Inflammatory macrophage treated with lipopolysaccharide for 1 hour (primary cell): ENCODE measurements at regions not wholly inside any gene's neighbourhood (a gene's known extent, or its start where the extent isn't known, plus 50 kb on each side); places are given as distances from the start of the nearest gene placed in this dataset.
"Not testable (repeated sequence)": the region's sequence is repeated elsewhere in the genome, so short reads cannot be mapped to it uniquely, and the experiment has no call there.

Experiments used
- DNase-seq, 2 donors: peaks; one replicate each; pipeline ENCODE4 v3.0.0-alpha.2; 2020 to 2022

GRCh38 chr4:133585323-133585722, 436.2 kb downstream of the PCDH10 start:
- DNase-seq, result no peak

- no peak for DNase-seq
Measured at GRCh38 chr4:133584714-133585113, 435.6 kb downstream of the PCDH10 start.

DNA sequence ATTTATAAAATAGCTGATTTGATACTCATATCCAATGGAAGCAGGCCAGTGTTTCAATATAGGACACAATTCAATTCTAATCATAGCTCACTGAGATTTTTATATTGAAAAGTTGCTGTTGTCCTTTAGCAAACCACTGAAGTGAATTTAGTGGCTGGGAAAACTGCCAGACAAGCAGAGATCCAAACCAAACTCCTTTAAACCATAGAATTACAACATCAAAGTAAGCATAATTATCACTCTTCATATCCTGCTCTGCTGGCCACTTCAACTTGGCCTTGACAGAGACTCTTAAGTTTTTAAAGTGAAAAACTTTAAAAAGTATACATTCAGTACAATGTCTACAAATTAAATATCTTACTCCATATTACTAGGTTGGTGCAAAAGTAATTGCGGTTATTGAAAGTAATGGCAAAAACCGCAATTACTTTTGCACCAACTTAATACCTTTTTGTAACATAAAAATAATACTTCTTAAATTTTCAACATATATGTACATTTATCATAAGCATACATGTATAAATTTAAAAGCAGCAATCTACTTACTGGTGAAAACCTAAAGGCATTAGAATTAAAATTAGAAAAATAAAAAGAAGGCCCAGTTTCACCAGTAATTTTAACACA, 433.0 kb downstream of the PCDH10 start:
- DNase-seq, result no peak

DNA sequence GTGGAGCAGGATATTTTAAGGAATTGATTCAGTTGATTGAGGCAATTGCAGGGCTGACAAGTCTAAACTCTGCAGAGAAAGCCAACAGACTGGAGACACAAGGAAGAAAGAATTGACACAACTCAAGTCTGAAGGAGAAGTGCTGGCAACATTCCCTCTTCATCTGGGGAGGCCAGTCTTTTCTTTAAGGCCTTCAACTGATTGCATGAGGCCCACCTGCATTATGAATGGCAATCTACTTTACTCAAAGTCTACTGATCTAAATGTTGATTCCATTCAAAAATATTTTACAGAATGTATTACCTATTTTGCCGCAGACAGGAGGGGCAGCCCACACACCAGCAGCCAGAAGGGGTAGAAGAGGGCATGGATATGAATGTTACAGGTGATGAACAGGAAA, 425.2 kb downstream of the PCDH10 start:
- DNase-seq, result no peak

DNA sequence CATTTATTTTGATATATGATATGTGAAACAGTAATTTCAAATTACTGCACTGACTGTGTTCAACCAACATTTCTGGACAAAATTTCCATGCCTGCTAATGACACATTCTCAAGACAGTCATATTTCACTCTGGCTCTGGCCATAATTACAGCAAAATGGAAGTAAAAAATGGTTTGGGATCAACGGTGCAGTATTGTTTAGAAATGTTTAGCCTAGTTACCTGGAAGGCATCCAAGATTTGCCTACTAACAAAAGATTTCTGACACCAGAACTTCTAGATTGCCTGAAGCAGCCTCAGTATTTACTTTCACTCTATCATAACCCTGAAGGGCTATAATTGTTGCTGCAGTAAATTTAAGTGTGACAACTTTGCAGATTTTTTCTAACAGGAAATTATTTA, 416.3 kb downstream of the PCDH10 start:
- DNase-seq, result no peak

DNA sequence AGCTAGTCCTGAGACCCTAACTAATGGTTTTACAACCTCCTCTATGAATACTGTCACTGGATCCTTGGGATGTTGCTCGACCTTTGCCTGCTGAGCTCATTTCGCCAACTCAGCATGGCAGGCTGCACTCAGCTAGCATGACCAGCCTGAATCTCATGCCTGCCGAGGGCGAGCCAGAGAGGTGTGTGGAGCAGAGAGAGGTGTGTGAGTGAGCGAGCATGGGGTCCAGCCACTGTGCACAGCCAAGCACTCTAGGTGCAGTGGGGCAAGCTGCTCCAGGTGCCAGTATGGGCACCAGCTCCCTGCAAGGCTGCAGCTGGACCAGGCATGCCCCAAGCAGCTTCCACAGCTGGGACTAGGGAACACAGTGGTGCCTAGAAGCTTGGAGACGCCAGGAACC, 410.9 kb downstream of the PCDH10 start:
- DNase-seq, result no peak

DNA sequence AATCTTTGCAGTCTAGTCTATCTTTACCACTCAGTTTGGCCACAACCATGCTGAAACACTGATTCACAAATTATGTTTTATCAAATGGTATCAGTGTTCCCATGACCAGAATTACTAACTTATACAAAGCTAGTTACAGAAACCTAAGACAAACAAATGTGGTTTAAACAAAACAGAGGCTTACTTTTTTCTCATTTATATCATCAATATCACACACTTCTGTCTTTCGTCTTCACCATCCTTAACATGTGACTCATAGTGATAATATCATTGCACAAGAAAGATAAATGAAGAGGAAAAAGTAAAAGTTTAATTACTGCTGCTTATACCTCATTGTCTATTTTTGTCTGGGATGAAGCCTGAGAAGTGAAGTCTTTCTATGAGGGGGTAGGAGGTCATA, 406.6 kb downstream of the PCDH10 start:
- no peak for DNase-seq

DNA sequence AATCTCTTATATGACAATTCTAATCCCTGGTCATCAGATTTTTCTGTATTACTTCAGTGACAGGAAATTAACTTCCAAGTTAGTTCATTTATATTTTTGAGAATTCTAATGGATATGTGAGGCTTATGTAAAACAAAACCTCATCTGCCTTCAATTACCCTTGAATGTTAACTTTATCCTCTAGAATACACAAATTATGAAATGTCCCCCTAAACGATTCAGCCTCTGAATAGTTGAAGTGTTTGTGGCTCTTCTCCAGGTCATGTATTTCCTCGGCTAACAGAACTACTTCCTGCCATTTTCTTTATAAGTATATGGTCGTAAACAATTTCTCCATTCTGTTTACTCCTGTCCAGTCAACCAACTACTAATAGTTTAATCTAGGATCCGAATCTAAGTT, 401.3 kb downstream of the PCDH10 start:
- DNase-seq, result no peak

- DNase-seq, result no peak
Measured at GRCh38 chr4:133544097-133544496, 395.0 kb downstream of the PCDH10 start.

DNA sequence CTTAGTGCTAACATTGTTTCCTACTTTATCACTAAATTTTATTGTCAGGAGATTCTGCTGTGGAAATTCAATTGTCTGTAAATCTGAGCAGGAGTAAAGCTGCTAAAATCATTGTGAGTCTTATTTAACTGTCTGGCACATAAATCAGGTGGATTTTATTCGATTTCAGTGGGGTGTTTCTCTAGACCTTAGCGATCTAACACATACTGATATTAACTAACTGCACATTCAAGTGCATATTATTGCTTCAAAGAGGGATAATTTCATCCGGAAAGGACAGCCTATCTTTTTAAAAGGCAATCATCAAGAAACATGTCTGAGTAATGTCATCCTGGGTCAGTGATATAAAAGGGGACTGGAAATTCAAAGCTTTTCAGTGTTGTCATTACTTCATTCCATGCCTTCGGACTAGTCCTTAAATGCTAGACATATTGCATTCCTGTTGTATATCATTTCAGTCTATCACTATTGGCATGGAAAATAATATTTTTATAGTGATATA, 388.7 kb downstream of the PCDH10 start:
- DNase-seq, result no peak

- not testable (repeated sequence) for DNase-seq
Measured at GRCh38 chr4:133534224-133534623, 385.1 kb downstream of the PCDH10 start.

DNA sequence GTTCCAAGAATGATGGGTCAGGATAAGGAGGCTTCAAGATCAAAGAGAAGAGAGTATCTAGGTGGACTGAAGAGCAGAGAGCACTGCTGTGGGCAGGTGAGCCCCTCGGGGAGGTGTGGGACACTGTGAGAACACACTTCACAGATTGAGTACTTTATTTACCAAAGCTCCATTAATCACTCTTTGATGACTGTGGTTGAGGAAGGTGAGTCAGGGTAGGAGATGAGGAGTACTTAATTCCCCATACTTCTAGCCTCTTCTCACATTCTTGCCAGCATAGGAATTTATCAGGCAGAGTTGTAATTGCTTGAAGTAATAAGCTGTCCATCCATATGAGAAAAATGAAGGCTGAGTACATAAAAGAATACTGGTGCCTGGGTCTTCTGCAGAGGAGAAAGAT, 375.3 kb downstream of the PCDH10 start:
- no peak for DNase-seq

GRCh38 chr4:133513901-133514300, 364.8 kb downstream of the PCDH10 start:
- no peak for DNase-seq

DNA sequence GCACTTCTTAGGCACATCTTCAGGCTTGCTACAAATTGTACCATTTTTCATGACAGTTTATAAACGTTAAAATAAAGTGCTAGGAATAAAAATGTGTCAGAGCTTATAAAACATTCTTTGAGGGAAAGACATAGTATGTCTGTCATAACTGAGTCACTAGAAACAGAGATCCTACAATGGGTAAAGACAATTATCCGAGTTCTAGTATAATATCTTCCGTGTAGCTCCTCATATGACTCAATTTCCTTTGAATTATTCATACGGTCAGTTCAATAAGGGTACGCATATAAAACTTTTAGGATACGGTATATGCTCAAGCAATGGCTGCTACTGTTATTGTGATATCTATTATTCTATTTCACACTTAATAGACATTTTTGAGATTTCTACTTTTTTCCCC, 349.1 kb downstream of the PCDH10 start:
- DNase-seq, result no peak

GRCh38 chr4:133493776-133494175, 344.7 kb downstream of the PCDH10 start:
- DNase-seq, result no peak

GRCh38 chr4:133493241-133493640, 344.1 kb downstream of the PCDH10 start:
- no peak for DNase-seq

GRCh38 chr4:133484287-133484686, 335.2 kb downstream of the PCDH10 start:
- no peak for DNase-seq

GRCh38 chr4:133483600-133484246, 334.6 kb downstream of the PCDH10 start:
- DNase-seq, result no peak

GRCh38 chr4:133476063-133476462, 327.0 kb downstream of the PCDH10 start:
- DNase-seq, result no peak

DNA sequence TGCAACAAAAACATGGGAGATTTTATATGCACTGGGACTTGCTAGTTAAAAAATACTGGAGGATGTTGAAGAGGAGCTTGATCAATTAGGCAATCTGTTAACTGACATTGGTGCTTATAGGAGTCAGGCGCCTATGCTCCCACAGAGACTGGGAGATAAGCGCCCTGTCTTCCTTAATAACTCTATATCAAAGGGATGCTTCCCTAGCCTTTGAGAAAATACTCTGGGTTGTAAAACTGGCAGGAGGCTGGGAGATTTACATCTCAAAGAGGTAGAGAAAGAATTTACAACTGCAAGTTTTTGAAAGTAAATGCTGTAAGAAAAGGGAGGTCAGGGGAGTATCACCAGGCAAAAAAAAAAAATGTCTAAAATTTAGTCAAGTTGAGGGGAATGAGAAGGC, 325.4 kb downstream of the PCDH10 start:
- DNase-seq, result no peak

DNA sequence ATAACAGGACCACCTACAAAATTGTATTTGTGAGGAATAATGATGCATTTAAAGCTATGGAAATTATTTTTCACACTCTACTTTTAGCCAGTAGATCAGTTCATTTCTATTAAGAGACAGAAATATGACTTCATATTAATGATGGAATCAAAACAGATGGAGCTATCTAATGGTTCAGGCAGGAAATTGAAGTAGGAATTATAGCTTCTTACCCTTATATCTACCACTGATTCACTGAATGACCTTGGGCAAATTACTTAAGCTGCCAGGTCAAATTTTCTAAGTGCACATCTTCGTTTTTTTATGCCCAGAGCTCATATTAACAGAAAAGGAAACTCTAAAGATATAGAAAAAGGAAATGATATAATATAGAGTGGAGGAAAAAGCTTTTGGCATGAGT, 323.1 kb downstream of the PCDH10 start:
- no peak for DNase-seq

- DNase-seq, result no peak
Measured at GRCh38 chr4:133467290-133467947, 318.3 kb downstream of the PCDH10 start.

DNA sequence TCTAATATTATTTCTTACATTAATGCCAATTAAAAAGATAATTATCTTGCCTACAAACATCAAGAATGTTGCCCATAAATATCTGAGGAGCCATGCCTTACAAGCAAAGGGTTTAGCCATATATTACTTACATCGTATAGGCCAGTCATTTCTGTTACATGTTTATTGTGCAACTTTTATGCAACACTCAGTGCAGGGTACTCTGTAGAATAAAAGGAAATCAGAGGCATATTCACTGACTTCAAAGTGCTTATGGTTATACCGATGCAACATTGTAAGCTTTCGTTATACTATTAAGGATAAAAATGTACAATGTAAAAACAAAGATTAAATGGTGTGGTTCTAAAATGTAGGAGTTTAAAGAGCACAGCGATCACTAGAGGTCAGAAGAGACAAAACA, 315.9 kb downstream of the PCDH10 start:
- no peak for DNase-seq

DNA sequence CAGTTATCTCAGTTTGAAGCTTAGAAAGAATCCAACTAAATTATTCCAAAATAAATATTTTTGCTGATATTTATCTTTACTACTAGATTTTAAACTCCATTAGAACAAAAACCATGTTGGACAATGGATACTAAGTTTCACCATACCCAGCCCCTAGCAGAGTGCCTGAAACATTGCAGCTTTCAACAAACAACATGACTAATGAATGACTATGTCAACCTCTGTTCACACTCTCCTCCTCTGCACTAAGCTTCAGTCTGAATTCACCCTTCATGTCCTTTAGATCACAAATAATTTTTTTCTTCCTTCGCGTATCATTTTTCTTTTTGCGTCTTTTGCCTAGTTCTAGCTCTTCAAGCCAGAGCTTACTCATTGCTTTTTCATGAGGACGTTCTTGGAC, 315.2 kb downstream of the PCDH10 start:
- no peak for DNase-seq
